ENCODE measurements at regions not wholly inside any gene's neighbourhood (a gene's known extent, or its start where the extent isn't known, plus 50 kb on each side); places are given as distances from the start of the nearest gene placed in this dataset.
"Not testable (repeated sequence)": the region's sequence is repeated elsewhere in the genome, so short reads cannot be mapped to it uniquely, and the experiment has no call there.

GRCh38 chr4:97140545-97140944 is 1002.7 kb downstream of the STPG2 start:
- Histone ChIP-seq H3K27me3 (ENCODE audit: insufficient read depth, low read length) (no peaks in the 10 kb centered on the region), H3K9ac (ENCODE audit: low read length) (no peak overlapping the region), H3K4me2 (ENCODE audit: low read length) (no peak overlapping the region), H3K9me3 (ENCODE audit: control insufficient read depth in 1 of 2, insufficient read depth in 1 of 2, low read depth in 1 of 2, low read length in 2 of 2) (no peaks in the 10 kb centered on the region), H4K20me1 (ENCODE audit: insufficient read depth) (no peaks in the 10 kb centered on the region), H3K4me1 (ENCODE audit: control insufficient read depth in 1 of 2, insufficient read depth in 2 of 2, low read length in 2 of 2) (no peaks in the 10 kb centered on the region), H3K9me2 (ENCODE audit: insufficient read depth) (no peaks in the 10 kb centered on the region), H3K36me3 (ENCODE audit: control insufficient read depth in 1 of 2, insufficient read depth in 2 of 2, low read length in 2 of 2) (no peaks in the 10 kb centered on the region), H3K27ac (ENCODE audit: low read depth, low read length) (no peak overlapping the region), H2AFZ (ENCODE audit: low read depth, low read length, poor library complexity, severe bottlenecking) (no peak overlapping the region), H3K79me2 (ENCODE audit: insufficient read depth, low read length) (no peaks in the 10 kb centered on the region), H3K4me3 (replicated peaks in 1 of 2; ENCODE audit: low read depth in 1 of 2, low read length in 2 of 2) (no peak overlapping the region)
- no TSS peak for BruUV-seq (replicated peaks)
- intact Hi-C loops (cut with micrococcal nuclease) = no loop called here
- POLR2A ChIA-PET = no interaction called here
- no peak for ATAC-seq
- DNase-seq (ENCODE audit: low read depth, low spot score) = no peak
- no peak for TF ChIP-seq CEBPB (IDR thresholded peaks at IDR 0.05; ENCODE audit: low read depth)
- RAD21 ChIA-PET (ENCODE audit: low non-redundant PET in 1 of 2, low total read pairs in 2 of 2, uncharacterized antibody in 2 of 2, unreplicated experiment in 2 of 2) = no interaction called here
- CTCF ChIA-PET = no interaction called here

GRCh38 chr4:97141332-97141731 is 1001.9 kb downstream of the STPG2 start:
- H3K4me2 ChIP-seq (ENCODE audit: low read length); DNase-seq (ENCODE audit: low read depth, low spot score); ATAC-seq; H3K4me1 ChIP-seq (ENCODE audit: control insufficient read depth in 1 of 2, insufficient read depth in 2 of 2, low read length in 2 of 2); H3K9ac ChIP-seq (ENCODE audit: low read length); POLR2A ChIA-PET; H3K27ac ChIP-seq (ENCODE audit: low read depth, low read length); H3K27me3 ChIP-seq (ENCODE audit: insufficient read depth, low read length); H3K9me2 ChIP-seq (ENCODE audit: insufficient read depth); BruUV-seq (replicated peaks); RAD21 ChIA-PET (ENCODE audit: low non-redundant PET in 1 of 2, low total read pairs in 2 of 2, uncharacterized antibody in 2 of 2, unreplicated experiment in 2 of 2); H3K4me3 ChIP-seq (replicated peaks in 1 of 2; ENCODE audit: low read depth in 1 of 2, low read length in 2 of 2); H4K20me1 ChIP-seq (ENCODE audit: insufficient read depth); H3K36me3 ChIP-seq (ENCODE audit: control insufficient read depth in 1 of 2, insufficient read depth in 2 of 2, low read length in 2 of 2); H3K9me3 ChIP-seq (ENCODE audit: control insufficient read depth in 1 of 2, insufficient read depth in 1 of 2, low read depth in 1 of 2, low read length in 2 of 2); intact Hi-C loops (cut with micrococcal nuclease); H3K79me2 ChIP-seq (ENCODE audit: insufficient read depth, low read length); H2AFZ ChIP-seq (ENCODE audit: low read depth, low read length, poor library complexity, severe bottlenecking): not testable (repeated sequence)
- CTCF ChIA-PET = interaction anchor here (1.0 kb wide), 1 partner anchor 13 kb away, joined by 4 read pairs; no protein-coding TSS in a partner anchor

GRCh38 chr4:97142410-97142809 is 1000.9 kb downstream of the STPG2 start:
- CTCF ChIA-PET = interaction anchor here (0.7 to 1.0 kb wide), 2 partner anchors 11 to 12 kb away, joined by 4 read pairs; no protein-coding TSS in a partner anchor
- no TSS peak for BruUV-seq (replicated peaks)

More at GRCh38 chr4:97142410-97142809, 1000.9 kb downstream of the STPG2 start:
- no peak overlapping the region for H3K27ac ChIP-seq (ENCODE audit: low read depth, low read length)
- ATAC-seq (no peak), DNase-seq (ENCODE audit: low read depth, low spot score) (no peak)
- intact Hi-C loops (cut with micrococcal nuclease) = no loop called here
- no peaks in the 10 kb centered on the region for H3K9me3 ChIP-seq (ENCODE audit: control insufficient read depth in 1 of 2, insufficient read depth in 1 of 2, low read depth in 1 of 2, low read length in 2 of 2)
- no peaks in the 10 kb centered on the region for H3K4me1 ChIP-seq (ENCODE audit: control insufficient read depth in 1 of 2, insufficient read depth in 2 of 2, low read length in 2 of 2)
- no peaks in the 10 kb centered on the region for H3K79me2 ChIP-seq (ENCODE audit: insufficient read depth, low read length)
- POLR2A ChIA-PET = no interaction called here
- H3K4me3 ChIP-seq (replicated peaks in 1 of 2; ENCODE audit: low read depth in 1 of 2, low read length in 2 of 2) = no peak overlapping the region
- H3K9ac ChIP-seq (ENCODE audit: low read length) = no peak overlapping the region
- H3K36me3 ChIP-seq (ENCODE audit: control insufficient read depth in 1 of 2, insufficient read depth in 2 of 2, low read length in 2 of 2) = no peaks in the 10 kb centered on the region
- no peak overlapping the region for H3K4me2 ChIP-seq (ENCODE audit: low read length)
- no peak overlapping the region for H2AFZ ChIP-seq (ENCODE audit: low read depth, low read length, poor library complexity, severe bottlenecking)
- no peaks in the 10 kb centered on the region for H3K9me2 ChIP-seq (ENCODE audit: insufficient read depth)
- TF ChIP-seq ZNF274 (IDR thresholded peaks at IDR 0.05; ENCODE audit: low read depth, low read length) (no peak), POLR2AphosphoS5 (IDR thresholded peaks at IDR 0.05; ENCODE audit: low read depth, low read length) (no peak), ZBTB33 (IDR thresholded peaks at IDR 0.05; ENCODE audit: extremely low read depth, insufficient replicate concordance, low read length) (no peak)
- RAD21 ChIA-PET (ENCODE audit: low non-redundant PET in 1 of 2, low total read pairs in 2 of 2, uncharacterized antibody in 2 of 2, unreplicated experiment in 2 of 2) = no interaction called here
- H3K27me3 ChIP-seq (ENCODE audit: insufficient read depth, low read length) = no peaks in the 10 kb centered on the region
- H4K20me1 ChIP-seq (ENCODE audit: insufficient read depth) = no peaks in the 10 kb centered on the region
